ENCODE measurements at regions not wholly inside any gene's neighbourhood (a gene's known extent, or its start where the extent isn't known, plus 50 kb on each side); places are given as distances from the start of the nearest gene placed in this dataset.

GRCh38 chr7:41161041-41161587 is 541.8 kb downstream of the INHBA start:
- no peak for DNase-seq

GRCh38 chr7:41156268-41156667 is 546.6 kb downstream of the INHBA start:
- no peak for DNase-seq

- no peak for DNase-seq
Observed at GRCh38 chr7:41153268-41153667, 549.6 kb downstream of the INHBA start.

GRCh38 chr7:41152179-41152678 is 550.7 kb downstream of the INHBA start:
- no peak for DNase-seq

- no peak for DNase-seq
Observed at GRCh38 chr7:41149576-41149975, 553.3 kb downstream of the INHBA start.

- DNase-seq = no peak
Observed at GRCh38 chr7:41148521-41148951, 554.4 kb downstream of the INHBA start.

GRCh38 chr7:41147606-41148485 is 555.0 kb downstream of the INHBA start:
- no peak for DNase-seq

GRCh38 chr7:41146429-41146828 is 556.5 kb downstream of the INHBA start:
- DNase-seq = no peak

GRCh38 chr7:41145656-41146055 is 557.2 kb downstream of the INHBA start:
- DNase-seq = no peak

- DNase-seq = no peak
Observed at GRCh38 chr7:41142904-41143473, 559.9 kb downstream of the INHBA start.

GRCh38 chr7:41139789-41140188 is 563.1 kb downstream of the INHBA start:
- DNase-seq = no peak

GRCh38 chr7:41136551-41136950 is 566.3 kb downstream of the INHBA start:
- no peak for DNase-seq

- DNase-seq = no peak
Observed at GRCh38 chr7:41135511-41135910, 567.4 kb downstream of the INHBA start.

- no peak for DNase-seq
Observed at GRCh38 chr7:41134300-41135255, 568.3 kb downstream of the INHBA start.

- DNase-seq = no peak
Observed at GRCh38 chr7:41133690-41134299, 569.1 kb downstream of the INHBA start.

GRCh38 chr7:41131956-41132355 is 570.9 kb downstream of the INHBA start:
- DNase-seq = no peak

GRCh38 chr7:41130561-41131236 is 572.2 kb downstream of the INHBA start:
- DNase-seq = no peak

- no peak for DNase-seq
Observed at GRCh38 chr7:41130086-41130485, 572.8 kb downstream of the INHBA start.

- no peak for DNase-seq
Observed at GRCh38 chr7:41125343-41125742, 577.5 kb downstream of the INHBA start.

GRCh38 chr7:41122256-41122987 is 580.5 kb downstream of the INHBA start:
- DNase-seq = no peak

GRCh38 chr7:41121228-41121627 is 581.7 kb downstream of the INHBA start:
- DNase-seq = no peak

Data from activated T-cell treated with anti-CD3 and anti-CD28 coated beads, Interleukin-2, amount 50 U/mL, for 48 hours (primary cell).